Panc1 (cell line): ENCODE measurements at regions not wholly inside any gene's neighbourhood (a gene's known extent, or its start where the extent isn't known, plus 50 kb on each side); places are given as distances from the start of the nearest gene placed in this dataset.

Source experiments
- ATAC-seq: fragments of 200-7000 bp; cut with Tn5 transposase; 2 replicates; pipeline ENCODE4 v1.9.1; 2020; ENCODE audit warnings: mild to moderate bottlenecking, moderate library complexity
- BruUV-seq: library from RNA; stranded (reverse); fragments of 400-500 nt; replicated peaks from 2 replicates; lab custom pipeline; 2021; lab: Mats Ljungman, UMichigan
- CTCF ChIA-PET: fragments of 300-600 bp; sonication (Branson Sonifier 250); formaldehyde crosslinking; loops from one replicate; lab custom pipeline; 2022; ENCODE audit warnings: antibody characterized with exemption; lab: Charles Lee
- POLR2A ChIA-PET: fragments of 300-600 bp; sonication (Branson Sonifier 250); formaldehyde crosslinking; loops from one replicate; lab custom pipeline; 2022; ENCODE audit warnings: antibody characterized with exemption; lab: Charles Lee
- DNase-seq: peaks from one replicate; pipeline ENCODE4 v3.0.0-alpha.2; 2010; ENCODE audit warnings: low read depth, low spot score
- H3K27ac ChIP-seq: 2 replicates; pipeline ENCODE4 v1.5.1; 2011; ENCODE audit warnings: mild to moderate bottlenecking, low read length, inconsistent platforms
- H3K27me3 ChIP-seq: fragments of 200-500 bp; sonication (Bioruptor generic); 2 replicates; pipeline ENCODE4 v1.6.0; 2014; ENCODE audit warnings: low read length, inconsistent platforms; ENCODE audit not compliant: control insufficient read depth, insufficient read depth
- H3K36me3 ChIP-seq: fragments of 200-500 bp; sonication (Bioruptor generic); 2 replicates; pipeline ENCODE4 v1.5.1; 2014; ENCODE audit warnings: inconsistent platforms, mild to moderate bottlenecking, low read length, moderate library complexity; ENCODE audit not compliant: control insufficient read depth, insufficient read depth
- H3K4me1 ChIP-seq: 2 replicates; pipeline ENCODE4 v1.5.1; 2011; ENCODE audit warnings: inconsistent platforms, mild to moderate bottlenecking, low read length, moderate library complexity; ENCODE audit not compliant: control insufficient read depth, insufficient read depth
- H3K4me3 ChIP-seq, 2 experiments: 2 replicates each; pipeline ENCODE4 v1.5.1; 2011 to 2012; ENCODE audit warnings: low read depth in 2 of 2, low read length in 2 of 2, mild to moderate bottlenecking in 2 of 2, inconsistent platforms in 1 of 2, moderate library complexity in 1 of 2
- H3K9me3 ChIP-seq: fragments of 200-500 bp; sonication (Bioruptor generic); 2 replicates; pipeline ENCODE4 v1.5.1; 2014; ENCODE audit warnings: low read depth, mild to moderate bottlenecking, inconsistent platforms, low read length, moderate library complexity; ENCODE audit not compliant: control insufficient read depth, insufficient read depth
- CTCF ChIP-seq: fragments of 450-650 bp; IDR thresholded peaks from 2 replicates; pipeline ENCODE4 v1.5.1; 2017; ENCODE audit warnings: mild to moderate bottlenecking
- POLR2AphosphoS5 ChIP-seq: IDR thresholded peaks from 2 replicates; pipeline ENCODE4 v1.6.1; 2012; ENCODE audit warnings: mild to moderate bottlenecking, low read depth, low read length, moderate library complexity
- REST ChIP-seq, 2 experiments: IDR thresholded peaks; 2 replicates each; pipeline ENCODE4 v1.6.1; 2011 to 2012; ENCODE audit warnings: low read depth in 2 of 2, control low read depth in 1 of 2, low read length in 1 of 2, mild to moderate bottlenecking in 1 of 2, moderate library complexity in 1 of 2; ENCODE audit not compliant: insufficient read depth in 1 of 2
- SIN3A ChIP-seq: IDR thresholded peaks from 2 replicates; pipeline ENCODE4 v1.6.1; 2012; ENCODE audit warnings: low read depth, mild to moderate bottlenecking, low read length, moderate library complexity, borderline replicate concordance; ENCODE audit not compliant: insufficient read depth
- TCF7L2 ChIP-seq: IDR thresholded peaks from 2 replicates; pipeline ENCODE4 v1.6.1; 2011; ENCODE audit warnings: mild to moderate bottlenecking, low read depth, low read length, inconsistent platforms
- in situ Hi-C: cut with HindIII; loops from 2 replicates; pipeline ENCODE4 v1.10.0; 2016; ENCODE audit warnings: low sequenced_read_pairs, low pct_unique_long_range_greater_than_20kb
- intact Hi-C: fragments of 100-400 bp; cut with micrococcal nuclease; formaldehyde crosslinking; loops from one replicate; pipeline ENCODE4 v1.10.0; 2022; ENCODE audit not compliant: unreplicated experiment

GRCh38 chr7:32163896-32164295, 93.7 kb upstream of the PDE1C start:
- Histone ChIP-seq H3K27me3 (no peaks in the 10 kb centered on the region), H3K9me3 (no peaks in the 10 kb centered on the region), H3K4me1 (no peaks in the 10 kb centered on the region), H3K27ac (no peak overlapping the region), H3K36me3 (no peaks in the 10 kb centered on the region), H3K4me3 (no peak overlapping the region)
- in situ Hi-C loops (no loop called here), intact Hi-C loops (loop anchor here (2.0 kb wide), 1 partner anchor 23 kb away; no protein-coding TSS in a partner anchor)
- ATAC-seq (no peak), DNase-seq (no peak)
- no TSS peak for BruUV-seq
- no peak for TF ChIP-seq SIN3A
- ChIA-PET CTCF (no interaction called here), POLR2A (no interaction called here)

GRCh38 chr7:32163141-32163806, 93.1 kb upstream of the PDE1C start:
- ATAC-seq (no peak), DNase-seq (no peak)
- H3K9me3 ChIP-seq = no peaks in the 10 kb centered on the region
- intact Hi-C loops = no loop called here
- H3K4me1 ChIP-seq = no peaks in the 10 kb centered on the region
- TF ChIP-seq SIN3A (no peak), CTCF (no peak), REST (IDR thresholded peaks at IDR 0.05; ENCODE audit: insufficient read depth in 1 of 2, low read depth in 2 of 2, low read length in 1 of 2) (no peak), TCF7L2 (no peak), POLR2AphosphoS5 (no peak)
- H3K4me3 ChIP-seq = no peak overlapping the region
- in situ Hi-C loops = no loop called here
- POLR2A ChIA-PET = no interaction called here
- no peaks in the 10 kb centered on the region for H3K27me3 ChIP-seq
- no peak overlapping the region for H3K27ac ChIP-seq
- H3K36me3 ChIP-seq = no peaks in the 10 kb centered on the region
- CTCF ChIA-PET = no interaction called here
- no TSS peak for BruUV-seq

GRCh38 chr7:32161708-32162107, 91.5 kb upstream of the PDE1C start:
- Histone ChIP-seq H3K27ac (no peak overlapping the region), H3K4me3 (no peak overlapping the region)
- in situ Hi-C loops = no loop called here

More at GRCh38 chr7:32161708-32162107, 91.5 kb upstream of the PDE1C start:
- no peaks in the 10 kb centered on the region for H3K27me3 ChIP-seq
- no TSS peak for BruUV-seq
- CTCF ChIA-PET = no interaction called here
- TF ChIP-seq SIN3A (no peak), CTCF (no peak), TCF7L2 (no peak), REST (IDR thresholded peaks at IDR 0.05; ENCODE audit: insufficient read depth in 1 of 2, low read depth in 2 of 2, low read length in 1 of 2) (no peak), POLR2AphosphoS5 (no peak)
- H3K36me3 ChIP-seq = no peaks in the 10 kb centered on the region
- H3K9me3 ChIP-seq = no peaks in the 10 kb centered on the region
- DNase-seq = no peak
- no peak for ATAC-seq
- no peaks in the 10 kb centered on the region for H3K4me1 ChIP-seq
- intact Hi-C loops = no loop called here
- POLR2A ChIA-PET = no interaction called here
